Neural crest cell (in vitro differentiated cells): ENCODE measurements at regions not wholly inside any gene's neighbourhood (a gene's known extent, or its start where the extent isn't known, plus 50 kb on each side); places are given as distances from the start of the nearest gene placed in this dataset.

ENCODE experiments used
- DNase-seq: peaks from one replicate; pipeline ENCODE4 v3.0.0; 2021; ENCODE audit warnings: low read depth, mixed read lengths, low spot score
- H3K27ac Mint-ChIP-seq: one replicate; pipeline ENCODE4 v1.8.0; 2021; ENCODE audit warnings: mild to moderate bottlenecking, mixed read lengths; ENCODE audit not compliant: unreplicated experiment
- H3K27me3 Mint-ChIP-seq: 2 replicates; pipeline ENCODE4 v1.8.0; 2021; ENCODE audit warnings: low read depth, mild to moderate bottlenecking, mixed read lengths
- H3K36me3 Mint-ChIP-seq: 2 replicates; pipeline ENCODE4 v1.8.0; 2021; ENCODE audit warnings: low read depth, mild to moderate bottlenecking, mixed read lengths
- H3K4me1 Mint-ChIP-seq: 2 replicates; pipeline ENCODE4 v1.8.0; 2021; ENCODE audit warnings: mixed read lengths
- H3K4me3 Mint-ChIP-seq: one replicate; pipeline ENCODE4 v1.8.0; 2021; ENCODE audit warnings: mild to moderate bottlenecking, mixed read lengths
- H3K9me3 Mint-ChIP-seq: 2 replicates; pipeline ENCODE4 v1.8.0; 2021; ENCODE audit warnings: mixed read lengths
- CTCF ChIP-seq: fragments of 200-600 bp; sonication (generic); conservative IDR thresholded peaks from 2 replicates; pipeline ENCODE4 v1.5.0; 2021; ENCODE audit warnings: antibody characterized with exemption, mild to moderate bottlenecking

DNA sequence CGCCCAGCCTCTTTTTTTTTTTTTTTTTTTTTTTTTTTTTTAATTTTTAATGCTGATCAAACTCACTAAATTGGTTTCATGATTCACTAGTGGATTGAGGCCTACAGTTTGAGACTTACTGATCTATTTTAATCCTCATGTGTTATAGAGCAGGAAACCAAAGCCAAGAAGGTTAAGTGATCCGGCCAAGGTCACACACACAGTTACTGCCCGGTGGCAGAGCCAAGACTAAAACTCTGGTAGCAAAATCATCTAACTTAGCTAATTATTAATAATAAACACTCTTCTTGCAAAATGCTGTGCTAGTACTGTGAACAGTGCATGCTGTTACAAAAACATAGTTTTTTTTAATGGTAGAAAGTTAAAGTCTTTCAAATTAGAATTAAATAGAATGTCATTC is 188.3 kb upstream of the NFE2L3 start:
- H3K9me3 Mint-ChIP-seq: no peaks in the 10 kb centered on the region
- H3K4me1 Mint-ChIP-seq: peaks cover 14% of the 10 kb centered on the region
- no peak overlapping the region for H3K27ac Mint-ChIP-seq
- no peak for TF ChIP-seq CTCF
- no peak overlapping the region for H3K4me3 Mint-ChIP-seq
- H3K36me3 Mint-ChIP-seq: no peaks in the 10 kb centered on the region
- H3K27me3 Mint-ChIP-seq: peaks cover 25% of the 10 kb centered on the region
- no peak for DNase-seq

DNA sequence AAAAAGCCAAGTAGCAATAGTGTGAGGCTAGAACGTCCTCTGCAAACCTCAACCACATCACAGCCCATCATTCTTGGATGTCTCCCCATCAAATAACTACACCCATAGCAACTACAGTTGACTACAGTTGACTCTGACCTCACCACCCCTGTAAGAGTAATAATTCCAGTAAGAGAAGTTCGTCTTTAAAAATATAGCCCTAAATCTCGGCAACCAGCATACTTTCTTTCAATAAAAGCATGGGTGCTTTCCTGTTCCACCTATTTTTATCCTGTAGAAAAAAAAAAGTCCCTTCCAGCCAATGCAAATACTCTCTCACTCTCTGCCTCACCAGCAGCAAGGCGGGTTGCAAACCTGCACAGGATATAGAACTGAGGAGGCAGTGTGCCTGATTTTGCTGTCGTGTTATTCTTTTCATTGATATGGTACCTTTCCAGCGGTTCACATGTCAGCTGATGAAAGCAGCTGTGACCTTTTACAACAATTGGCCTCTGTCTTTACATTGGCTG is 187.5 kb upstream of the NFE2L3 start:
- H3K9me3 Mint-ChIP-seq: no peaks in the 10 kb centered on the region
- no peak for TF ChIP-seq CTCF
- no peaks in the 10 kb centered on the region for H3K36me3 Mint-ChIP-seq
- no peak overlapping the region for H3K27ac Mint-ChIP-seq
- peaks cover 14% of the 10 kb centered on the region for H3K4me1 Mint-ChIP-seq
- H3K27me3 Mint-ChIP-seq: peaks cover 25% of the 10 kb centered on the region
- no peak for DNase-seq
- no peak overlapping the region for H3K4me3 Mint-ChIP-seq

- no peak for TF ChIP-seq CTCF
- Mint-ChIP-seq H3K9me3 (no peaks in the 10 kb centered on the region), H3K4me1 (peaks cover 14% of the 10 kb centered on the region), H3K4me3 (no peak overlapping the region), H3K27ac (no peak overlapping the region), H3K27me3 (peaks cover 24% of the 10 kb centered on the region), H3K36me3 (no peaks in the 10 kb centered on the region)
- no peak for DNase-seq
These were observed 186.4 kb upstream of the NFE2L3 start for GRCh38 chr7:25965405-25966123.

DNA sequence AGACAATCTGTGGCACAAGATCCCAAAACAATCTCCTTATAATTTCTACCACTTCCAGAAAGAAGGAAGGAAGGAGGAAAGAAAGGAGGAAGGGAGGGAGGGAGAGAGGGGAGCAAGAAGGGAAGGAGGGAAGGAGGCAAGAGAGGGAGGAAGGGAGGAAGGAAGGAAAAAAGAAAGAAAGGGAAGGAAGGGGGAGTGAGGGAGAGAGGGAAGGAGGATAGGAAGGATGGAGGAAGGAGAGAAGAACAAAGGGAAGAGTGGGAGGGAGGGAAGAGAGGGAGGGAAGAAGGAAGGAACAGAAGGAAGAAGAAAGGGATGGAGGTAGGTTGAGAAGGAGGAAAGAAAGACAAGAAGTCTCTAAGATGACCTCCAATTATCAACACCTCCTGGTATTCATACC is 185.5 kb upstream of the NFE2L3 start:
- no peak for TF ChIP-seq CTCF
- no peaks in the 10 kb centered on the region for H3K36me3 Mint-ChIP-seq
- H3K9me3 Mint-ChIP-seq: no peaks in the 10 kb centered on the region
- H3K4me3 Mint-ChIP-seq: no peak overlapping the region
- H3K27me3 Mint-ChIP-seq: peaks cover 24% of the 10 kb centered on the region
- H3K4me1 Mint-ChIP-seq: peaks cover 14% of the 10 kb centered on the region
- no peak for DNase-seq
- H3K27ac Mint-ChIP-seq: no peak overlapping the region

- Mint-ChIP-seq H3K27ac (no peak overlapping the region), H3K4me3 (no peak overlapping the region), H3K27me3 (peaks cover 20% of the 10 kb centered on the region), H3K9me3 (no peaks in the 10 kb centered on the region), H3K36me3 (no peaks in the 10 kb centered on the region), H3K4me1 (peaks cover 14% of the 10 kb centered on the region)
- no peak for DNase-seq
- TF ChIP-seq CTCF: no peak
These were observed 184.5 kb upstream of the NFE2L3 start for GRCh38 chr7:25967278-25968204.
